ENCODE measurements at regions not wholly inside any gene's neighbourhood (a gene's known extent, or its start where the extent isn't known, plus 50 kb on each side); places are given as distances from the start of the nearest gene placed in this dataset.

GRCh38 chr3:109396806-109397205 lies 59.5 kb upstream of the DPPA4 start:
- TF ChIP-seq EZH2 (IDR thresholded peaks at IDR 0.05) (no peak), CTCF (IDR thresholded peaks at IDR 0.05) (no peak), EZH2phosphoT487 (IDR thresholded peaks at IDR 0.05) (no peak)
